Right lobe of liver (tissue), 6 donors: ENCODE measurements at regions not wholly inside any gene's neighbourhood (a gene's known extent, or its start where the extent isn't known, plus 50 kb on each side); places are given as distances from the start of the nearest gene placed in this dataset.

Experiments used
- ATAC-seq, 4 donors: fragments of 200-7000 bp; cut with Tn5 transposase; one replicate each; pipeline ENCODE4 v1.9.1; 2020; ENCODE audit warnings: mild to moderate bottlenecking in 4 of 4, moderate library complexity in 4 of 4
- DNase-seq, 3 donors: peaks; one replicate each; pipeline ENCODE4 v3.0.0-alpha.2; 2020
- H3K27ac ChIP-seq, 3 donors: fragments of 200-600 bp; one replicate each; pipeline ENCODE4 v1.8.0; 2022
- H3K27me3 ChIP-seq, 2 donors: fragments of 200-600 bp; one replicate each; pipeline ENCODE4 v1.8.0; 2022
- H3K36me3 ChIP-seq, 4 donors: fragments of 200-600 bp; sonication (generic) in 1 of 4; one replicate each; pipeline versions ENCODE4 v1.5.1 to v1.8.0; 2017 to 2022; ENCODE audit warnings: control low read depth in 1 of 4
- H3K4me1 ChIP-seq, 4 donors: fragments of 200-600 bp; sonication (generic) in 1 of 4; one replicate each; pipeline versions ENCODE4 v1.5.1 to v1.8.0; 2017 to 2022; ENCODE audit warnings: control low read depth in 1 of 4
- H3K4me3 ChIP-seq, 3 donors: fragments of 200-600 bp; one replicate each; pipeline ENCODE4 v1.8.0; 2022
- H3K9me3 ChIP-seq, 4 donors: fragments of 200-600 bp; sonication (generic) in 1 of 4; one replicate each; pipeline versions ENCODE4 v1.5.1 to v1.8.0; 2017 to 2022; ENCODE audit warnings: control low read depth in 1 of 4
- CTCF ChIP-seq, 4 donors: fragments of 200-600 bp in 3 of 4; fragments of 450-650 bp in 1 of 4; IDR thresholded peaks; one replicate each; pipeline versions ENCODE4 v1.5.1 to v1.8.0; 2016 to 2022; ENCODE audit warnings: antibody characterized with exemption in 4 of 4, mild to moderate bottlenecking in 2 of 4
- POLR2A ChIP-seq: fragments of 450-650 bp; IDR thresholded peaks from one replicate; pipeline ENCODE4 v1.6.1; 2017; ENCODE audit warnings: antibody characterized with exemption, mild to moderate bottlenecking
- WGBS: methylation state at CpG from one replicate; pipeline ENCODE4 v1.1.6; 2018; ENCODE audit warnings: low coverage, low lambda C conversion rate; ENCODE audit not compliant: insufficient coverage; ENCODE audit errors: missing lambda C conversion rate; 5-methylcytosine and 5-hydroxymethylcytosine counted together
- intact Hi-C, 2 donors: fragments of 100-400 bp; cut with DNase I; formaldehyde crosslinking; loops; one replicate each; pipeline versions ENCODE4 v1.11.2 to v1.14.1; 2022
- donor health status: DM: no; HTN: yes; CAD: no.
- donor health status: DM: no; HTN: no; CAD: no.
- donor health status: DM: no; HTN: no; CAD: no.
- donor health status: DM: no; HTN: yes; CAD: no.
- donor health status: DM: no; HTN: yes; CAD: no.

GRCh38 chr2:22786817-22787216 is 598.2 kb upstream of the KLHL29 start:
- H3K27ac ChIP-seq: no peak overlapping the region
- WGBS: 79% methylated on average over 2 of the region's 2 CpGs
- H3K9me3 ChIP-seq: no peaks in the 10 kb centered on the region
- no peaks in the 10 kb centered on the region for H3K36me3 ChIP-seq
- H3K4me3 ChIP-seq: no peak overlapping the region
- DNase-seq: no peak
- ATAC-seq: no peak
- H3K27me3 ChIP-seq: no peaks in the 10 kb centered on the region
- no peaks in the 10 kb centered on the region for H3K4me1 ChIP-seq
- intact Hi-C loops: no loop called here
- no peak for TF ChIP-seq CTCF (IDR thresholded peaks at IDR 0.05)
- TF ChIP-seq POLR2A: no peak

GRCh38 chr2:22787745-22788144 is 597.2 kb upstream of the KLHL29 start:
- Histone ChIP-seq H3K4me1 (no peaks in the 10 kb centered on the region), H3K27me3 (no peaks in the 10 kb centered on the region), H3K4me3 (no peak overlapping the region), H3K36me3 (no peaks in the 10 kb centered on the region), H3K9me3 (no peaks in the 10 kb centered on the region), H3K27ac (no peak overlapping the region)
- intact Hi-C loops: no loop called here
- TF ChIP-seq POLR2A (no peak), CTCF (IDR thresholded peaks at IDR 0.05) (no peak)
- DNase-seq (no peak), ATAC-seq (no peak)
- 38% methylated on average over 1 of the region's 1 CpG for WGBS

- intact Hi-C loops: no loop called here
- no peak for TF ChIP-seq POLR2A
- no peak for TF ChIP-seq CTCF (IDR thresholded peaks at IDR 0.05)
- ATAC-seq (no peak), DNase-seq (no peak)
- no peak overlapping the region for H3K27ac ChIP-seq
- no peaks in the 10 kb centered on the region for H3K4me1 ChIP-seq
- no peaks in the 10 kb centered on the region for H3K27me3 ChIP-seq
- no peaks in the 10 kb centered on the region for H3K9me3 ChIP-seq
- WGBS: 72% methylated on average over 7 of the region's 7 CpGs
- H3K4me3 ChIP-seq: no peak overlapping the region
- H3K36me3 ChIP-seq: no peaks in the 10 kb centered on the region
Measured at GRCh38 chr2:22788749-22789327, 596.1 kb upstream of the KLHL29 start.

- ATAC-seq (no peak), DNase-seq (no peak)
- intact Hi-C loops: no loop called here
Measured at GRCh38 chr2:22795287-22795866, 589.6 kb upstream of the KLHL29 start.

More at GRCh38 chr2:22795287-22795866, 589.6 kb upstream of the KLHL29 start:
- H3K4me1 ChIP-seq: no peaks in the 10 kb centered on the region
- TF ChIP-seq POLR2A: no peak
- no peak for TF ChIP-seq CTCF (IDR thresholded peaks at IDR 0.05)
- WGBS: 33% methylated on average over 3 of the region's 3 CpGs
- H3K36me3 ChIP-seq: no peaks in the 10 kb centered on the region
- no peaks in the 10 kb centered on the region for H3K27me3 ChIP-seq
- no peak overlapping the region for H3K4me3 ChIP-seq
- H3K27ac ChIP-seq: no peak overlapping the region
- H3K9me3 ChIP-seq: no peaks in the 10 kb centered on the region
